ENCODE measurements at regions not wholly inside any gene's neighbourhood (a gene's known extent, or its start where the extent isn't known, plus 50 kb on each side); places are given as distances from the start of the nearest gene placed in this dataset.
A peak's percentile ranks its signal among the peaks of the same experiment; 100 is the strongest.

DNA sequence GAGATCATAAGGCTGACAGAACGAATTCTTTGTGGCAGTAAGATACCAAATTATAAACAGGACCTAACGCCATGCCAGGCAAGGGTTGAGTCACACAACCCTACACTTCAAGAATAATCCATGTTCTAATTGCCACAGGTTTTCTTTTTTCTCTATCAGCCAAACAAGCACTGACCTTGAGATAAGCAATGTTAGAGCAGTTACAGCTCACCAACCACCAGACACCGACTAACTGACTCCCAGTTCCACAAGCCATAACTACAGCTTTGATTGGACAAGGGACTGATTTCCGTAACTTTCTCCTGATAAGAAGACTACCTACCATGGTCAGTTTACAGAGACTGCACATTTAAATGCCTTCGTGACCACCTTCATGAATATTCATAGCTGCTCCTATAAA is 149.6 kb downstream of the PTPRU start:
- DNase-seq (ENCODE audit: low read depth, low spot score) = no peak

- no peak for DNase-seq (ENCODE audit: low read depth, low spot score)
These were observed 148.2 kb downstream of the PTPRU start for GRCh38 chr1:29384496-29385015.

DNA sequence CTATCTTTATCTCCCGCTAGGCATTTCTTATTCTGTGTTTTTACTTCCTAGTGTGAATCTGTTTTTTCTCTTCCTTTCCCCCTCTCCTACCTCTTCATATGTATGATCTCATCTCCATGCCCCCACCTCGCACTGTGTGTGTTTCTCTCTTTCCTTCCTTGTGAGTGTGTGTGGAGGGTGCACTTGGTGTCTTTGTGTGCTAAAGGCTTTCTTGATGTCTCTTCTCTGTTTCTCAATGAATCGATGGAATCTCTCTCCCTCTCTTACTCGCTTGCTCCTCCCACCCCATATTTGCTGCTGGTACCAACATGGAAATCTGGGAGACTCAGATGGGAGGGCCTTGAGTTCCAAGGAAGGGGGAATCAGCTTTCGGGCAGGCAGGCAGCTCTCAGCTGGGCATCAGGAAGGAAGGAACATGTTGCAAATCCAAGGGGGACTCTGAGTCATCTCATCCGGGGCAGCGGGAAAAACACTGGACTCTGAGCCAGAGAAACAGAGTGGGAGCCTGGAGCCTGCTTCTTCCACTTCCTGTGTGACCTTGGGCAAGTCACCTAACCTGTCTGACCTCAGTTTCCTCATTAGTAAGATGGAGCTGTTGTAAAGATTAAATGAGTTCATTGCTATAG is 147.5 kb downstream of the PTPRU start:
- no peak for DNase-seq (ENCODE audit: low read depth, low spot score)

GRCh38 chr1:29382851-29383745 is 146.8 kb downstream of the PTPRU start:
- no peak for DNase-seq (ENCODE audit: low read depth, low spot score)

GRCh38 chr1:29381426-29381825 is 145.1 kb downstream of the PTPRU start:
- no peak for DNase-seq (ENCODE audit: low read depth, low spot score)

DNA sequence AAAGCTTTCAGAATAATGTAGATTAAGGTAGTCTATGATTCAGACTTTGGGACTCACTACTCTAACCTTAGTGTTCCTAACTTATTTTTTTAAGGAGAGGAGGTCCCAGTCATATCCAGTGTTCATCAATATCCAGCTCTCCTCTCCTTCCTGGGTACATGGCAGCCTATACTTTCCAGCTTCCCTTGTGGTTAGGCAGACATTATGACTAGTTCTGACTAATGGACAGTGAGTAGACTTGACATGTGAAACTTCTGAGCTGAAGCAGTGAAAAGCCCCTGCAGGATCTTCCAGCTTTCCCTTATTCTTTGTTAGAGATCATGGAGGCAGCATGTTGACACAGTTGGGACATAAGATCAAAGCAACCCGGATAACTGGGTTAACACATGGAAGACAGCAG is 144.2 kb downstream of the PTPRU start:
- no peak for DNase-seq (ENCODE audit: low read depth, low spot score)

DNA sequence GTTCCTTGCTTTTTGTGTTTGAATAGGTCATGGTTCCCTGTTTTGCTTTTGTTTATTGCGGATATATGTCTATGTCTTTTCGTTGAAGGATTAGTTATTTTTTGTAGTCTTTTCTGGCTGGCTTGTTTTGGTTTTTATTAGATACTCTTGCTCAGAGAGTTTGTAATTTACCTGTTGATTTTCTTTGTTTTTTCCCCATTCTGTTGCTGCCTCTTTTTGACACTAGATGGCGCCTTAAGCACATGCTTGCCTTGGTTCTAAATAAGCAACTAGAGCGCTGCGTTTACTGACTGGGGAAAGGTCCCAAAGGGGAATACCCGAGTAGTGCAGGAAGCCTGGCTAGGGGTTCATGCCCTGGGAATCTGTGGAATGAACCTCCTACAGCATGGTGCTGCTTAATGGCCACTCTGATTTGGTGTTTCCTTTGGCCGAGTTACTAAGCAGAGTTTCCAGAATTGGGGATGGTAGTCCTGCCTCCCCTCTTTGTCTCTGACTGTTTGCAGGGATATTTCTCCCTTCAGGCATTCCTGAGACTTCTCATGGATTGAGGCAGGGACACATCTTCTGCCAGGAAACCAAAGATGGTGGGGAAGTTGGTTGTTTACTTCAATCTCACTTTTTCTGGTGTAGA is 143.2 kb downstream of the PTPRU start:
- DNase-seq (ENCODE audit: low read depth, low spot score) = peak; percentile 88
